NCI-H526 (cell line): ENCODE measurements at regions not wholly inside any gene's neighbourhood (a gene's known extent, or its start where the extent isn't known, plus 50 kb on each side); places are given as distances from the start of the nearest gene placed in this dataset.

Source experiments
- DNase-seq, 2 experiments: peaks; one replicate each; lab custom pipeline; 2025; lab: John Stamatoyannopoulos, UW

DNA sequence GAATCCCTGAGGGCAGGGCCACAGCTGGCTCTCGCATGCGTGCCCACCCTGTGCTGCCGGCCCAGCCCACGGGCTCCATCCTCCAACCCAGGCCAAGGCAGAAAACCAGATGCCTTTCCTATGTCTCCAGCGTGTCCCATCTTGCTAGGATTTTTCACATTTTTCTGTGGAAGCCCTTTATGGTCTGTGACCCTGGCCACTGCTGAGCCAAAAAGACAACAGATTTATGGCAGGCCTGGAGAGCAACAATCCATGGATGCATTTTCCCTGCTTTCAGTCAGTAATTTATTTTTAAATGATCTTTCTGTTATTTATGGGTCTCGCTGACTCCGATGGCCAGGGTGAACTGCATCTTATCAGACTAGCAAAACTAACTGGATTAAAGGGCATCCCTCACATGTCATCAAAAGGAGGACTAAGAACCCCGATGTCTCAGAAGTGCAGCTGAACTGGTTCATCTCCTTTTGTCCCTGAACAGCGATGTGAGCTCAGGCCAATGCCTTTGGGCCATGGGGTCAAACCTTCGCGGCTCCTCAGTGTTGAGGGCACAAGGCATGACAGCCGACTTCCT, 346.0 kb downstream of the CYRIA start:
- no peak for DNase-seq

DNA sequence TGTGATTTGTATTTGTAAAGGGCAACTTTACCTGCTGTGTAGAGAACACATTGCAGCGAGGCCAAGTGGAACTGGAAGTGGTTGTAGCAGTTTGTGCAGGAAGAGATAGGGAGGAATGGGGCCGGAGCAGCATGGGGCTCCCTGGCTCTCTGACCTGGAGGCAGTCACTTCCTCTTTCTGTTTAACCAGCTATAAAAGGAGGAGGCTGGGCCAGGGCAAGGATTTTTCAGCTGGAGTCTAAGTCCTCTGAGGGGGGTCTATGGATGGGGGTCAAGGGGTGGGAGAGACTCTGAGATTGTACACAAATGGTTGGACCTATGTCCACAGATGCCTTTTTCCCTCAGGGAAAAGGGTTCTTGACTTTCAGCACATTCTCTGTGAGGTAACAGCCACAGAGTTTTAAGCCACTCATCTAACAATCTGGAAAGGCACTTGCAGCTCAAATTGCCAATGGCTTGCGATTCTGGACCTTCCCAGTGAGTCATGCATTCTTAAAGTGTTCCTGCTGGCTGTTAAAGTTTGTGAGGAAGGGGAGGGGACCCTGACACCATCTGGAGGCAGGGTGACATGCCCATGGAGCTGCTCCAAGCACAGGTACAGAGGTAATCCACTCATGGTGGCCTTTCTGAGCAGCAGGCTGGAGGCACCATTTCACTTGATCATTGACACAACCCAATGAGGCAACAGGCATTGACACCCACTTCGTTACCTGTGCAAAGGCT, 347.0 kb downstream of the CYRIA start:
- DNase-seq, result no peak

DNA sequence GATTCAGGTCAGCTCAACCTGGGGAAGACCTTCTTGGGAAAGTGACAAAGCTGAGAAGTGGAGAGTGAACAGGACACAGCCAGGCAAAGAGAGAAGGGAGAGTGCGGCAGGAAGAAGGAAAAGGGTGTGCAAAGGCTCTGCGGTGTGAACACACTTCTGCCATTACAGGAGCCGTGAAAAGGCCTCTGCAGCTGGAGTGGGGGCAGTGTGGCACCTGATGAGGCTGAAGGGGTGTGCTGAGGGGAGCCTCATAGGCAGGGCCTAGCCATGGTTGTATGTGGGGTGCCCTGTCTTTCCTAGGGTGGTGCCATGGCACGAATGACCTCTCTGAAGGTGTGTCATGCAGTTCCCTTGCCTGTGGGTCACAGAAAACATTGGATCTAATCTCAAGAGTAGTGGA, 347.6 kb downstream of the CYRIA start:
- no peak for DNase-seq

DNA sequence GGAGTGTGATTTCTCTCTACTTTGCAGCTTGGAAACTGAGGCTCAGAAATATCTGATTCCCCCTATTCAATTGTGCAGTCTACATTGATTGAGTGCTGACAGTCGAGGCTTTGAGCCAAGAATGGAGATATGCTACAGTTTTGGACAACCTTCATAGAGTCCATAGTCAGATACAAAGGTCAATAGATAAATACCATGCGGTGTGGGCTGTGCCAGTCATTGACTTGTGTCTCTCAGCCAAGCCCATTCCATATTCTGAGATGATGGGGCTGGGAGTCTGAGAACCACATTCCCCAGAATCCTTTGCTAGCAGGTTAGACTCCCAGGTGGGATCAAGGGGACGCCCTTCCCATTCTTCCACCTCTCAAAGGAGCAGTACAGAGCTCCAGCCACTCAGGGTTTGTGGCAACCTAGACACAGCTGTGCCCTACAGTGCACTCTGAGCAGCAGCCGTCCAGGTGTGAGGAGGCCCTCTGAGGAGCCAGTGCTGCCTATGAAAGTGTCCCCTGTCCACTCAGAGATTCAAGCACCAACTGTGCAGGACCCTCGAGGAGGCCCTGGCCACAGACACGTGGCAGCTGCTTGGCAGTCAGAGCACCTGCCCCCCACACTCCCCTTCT, 348.3 kb downstream of the CYRIA start:
- no peak for DNase-seq

- no peak for DNase-seq
These were observed 349.0 kb downstream of the CYRIA start for GRCh38 chr2:16316456-16317210.

- DNase-seq, result no peak
These were observed 349.7 kb downstream of the CYRIA start for GRCh38 chr2:16315908-16316307.

DNA sequence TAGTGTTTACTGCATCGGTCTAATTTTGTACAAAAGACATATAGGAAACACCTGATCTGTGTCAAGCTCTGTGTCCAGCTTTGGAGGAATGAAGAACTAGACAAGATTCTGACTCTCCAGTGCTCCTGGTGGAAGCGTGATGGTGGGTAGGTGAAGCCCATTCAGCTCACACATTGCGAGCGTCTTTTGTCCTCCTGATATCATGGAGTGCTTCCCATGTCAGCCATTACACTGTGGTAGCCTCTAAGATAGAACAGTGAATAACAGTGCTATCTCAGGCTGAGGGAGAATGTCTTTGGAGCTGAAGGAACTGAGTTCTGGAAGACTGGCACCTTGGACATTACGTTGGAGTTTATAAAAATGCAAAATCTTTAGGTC, 350.2 kb downstream of the CYRIA start:
- DNase-seq, result no peak

- no peak for DNase-seq
These were observed 350.8 kb downstream of the CYRIA start for GRCh38 chr2:16314691-16315457.

- DNase-seq, result no peak
These were observed 351.6 kb downstream of the CYRIA start for GRCh38 chr2:16314001-16314400.

GRCh38 chr2:16313235-16313975, 352.2 kb downstream of the CYRIA start:
- DNase-seq, result no peak

GRCh38 chr2:16312771-16313170, 352.9 kb downstream of the CYRIA start:
- no peak for DNase-seq

DNA sequence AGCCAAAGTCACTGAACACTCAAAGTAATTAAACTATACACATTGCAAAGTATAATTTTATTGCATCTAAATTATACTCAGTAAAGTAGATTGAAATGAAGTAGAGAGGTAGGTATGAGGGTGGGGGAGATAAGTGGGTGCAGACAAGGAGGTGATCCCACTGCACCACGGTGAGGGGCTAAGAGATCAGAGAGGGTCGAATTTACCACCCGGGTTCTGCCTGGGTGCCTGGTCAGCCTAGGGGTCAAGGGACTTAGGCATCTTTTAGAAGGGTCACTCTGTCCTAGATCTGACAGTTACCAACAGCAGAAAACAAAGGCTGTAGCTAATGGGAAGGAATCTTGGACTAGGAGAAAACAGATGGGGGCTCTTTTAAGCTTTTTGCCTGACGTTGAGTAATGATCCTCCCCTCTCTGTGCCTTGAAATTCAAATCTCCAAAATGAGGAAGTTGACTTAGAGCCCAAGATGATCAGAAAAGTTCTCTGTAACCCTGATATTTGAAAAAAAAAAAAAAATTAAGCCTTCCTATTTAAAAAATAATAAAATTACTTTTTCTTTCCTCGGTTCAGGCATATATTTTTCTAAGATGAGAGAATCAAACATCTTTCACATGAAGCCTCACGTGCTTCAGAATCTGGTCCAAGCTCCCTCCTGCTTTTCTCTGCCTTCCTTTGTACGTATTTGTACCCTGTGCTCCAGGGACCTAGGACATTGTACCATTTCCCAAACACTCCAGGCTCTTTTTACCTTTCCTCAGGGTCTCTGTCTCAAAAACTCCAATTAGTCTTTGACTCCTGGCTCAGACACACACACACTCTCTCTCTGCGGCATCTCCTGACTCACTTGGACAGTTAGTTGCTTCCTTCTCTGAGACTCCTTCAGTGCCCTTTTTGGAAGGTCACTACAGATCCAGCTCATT, 353.9 kb downstream of the CYRIA start:
- DNase-seq, result no peak

DNA sequence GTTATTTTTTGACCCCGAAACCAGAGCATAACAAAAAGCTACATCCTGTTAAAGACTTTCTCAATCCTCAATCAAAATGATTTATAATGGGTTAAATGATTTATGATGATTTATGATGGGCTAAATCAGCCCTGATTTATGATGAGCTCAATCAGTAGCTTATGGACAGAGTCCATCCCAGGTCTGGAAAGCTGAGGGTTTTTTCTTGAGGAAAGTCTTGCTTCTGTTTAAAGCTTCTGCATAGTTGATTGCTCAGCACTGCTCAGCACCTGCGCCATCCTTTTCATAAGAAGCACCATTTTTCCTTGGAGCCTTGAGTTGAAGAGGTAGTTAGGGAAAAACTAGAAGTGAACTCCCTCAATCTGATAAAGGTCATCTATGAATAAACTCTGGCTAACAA, 356.8 kb downstream of the CYRIA start:
- DNase-seq, result no peak

DNA sequence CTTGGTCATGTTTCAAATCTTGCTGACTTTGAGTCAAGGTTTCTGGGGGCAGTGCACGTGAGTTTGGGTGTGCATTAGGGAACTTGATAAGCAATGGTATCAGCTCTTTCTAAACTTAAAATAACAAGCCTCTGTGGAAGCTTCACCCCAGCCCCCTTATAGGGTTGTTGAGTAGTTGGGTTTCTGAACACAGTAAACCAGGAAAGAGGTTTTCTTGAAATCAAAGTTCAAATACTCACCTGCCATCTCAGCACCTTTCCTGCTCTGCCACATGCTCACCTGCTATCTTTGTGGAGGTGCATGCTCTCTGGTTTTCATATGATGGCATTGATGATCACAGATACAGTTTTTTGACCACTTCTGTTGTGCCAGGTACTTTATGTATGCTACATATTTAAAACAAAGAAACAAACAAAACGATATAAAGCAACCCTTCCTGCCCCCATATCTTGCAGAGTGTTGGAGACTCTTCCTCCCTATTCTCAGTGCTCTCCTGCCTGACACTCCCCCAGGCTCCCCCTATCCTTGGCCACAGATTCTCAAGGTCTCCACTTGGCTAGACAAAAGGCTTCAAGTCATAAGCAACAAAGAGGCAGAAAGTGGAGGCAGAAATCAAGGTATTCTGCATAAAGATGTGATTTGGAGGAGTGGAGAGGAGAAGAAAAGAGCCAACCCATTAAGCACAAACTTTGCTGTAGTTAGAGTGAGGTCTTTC, 360.6 kb downstream of the CYRIA start:
- DNase-seq, result no peak

DNA sequence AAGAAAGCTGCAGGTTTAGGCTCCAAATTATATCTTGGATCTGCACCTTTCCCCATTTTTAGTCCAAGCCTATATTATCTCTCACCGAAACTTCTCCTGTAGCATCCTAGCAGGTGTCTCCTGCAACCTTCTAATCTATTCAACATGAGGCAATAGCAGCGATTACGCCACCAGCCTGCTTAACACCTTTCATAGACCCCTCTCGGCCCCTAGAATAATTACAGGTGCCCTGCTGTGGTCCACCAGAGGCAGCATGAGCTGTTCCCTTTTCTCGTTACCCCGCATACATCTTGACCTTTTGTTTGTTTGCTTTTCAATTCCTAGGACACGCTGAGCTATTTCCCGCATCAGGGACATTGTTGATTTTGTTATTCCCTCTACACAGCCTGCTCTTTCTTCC, 361.9 kb downstream of the CYRIA start:
- no peak for DNase-seq

DNA sequence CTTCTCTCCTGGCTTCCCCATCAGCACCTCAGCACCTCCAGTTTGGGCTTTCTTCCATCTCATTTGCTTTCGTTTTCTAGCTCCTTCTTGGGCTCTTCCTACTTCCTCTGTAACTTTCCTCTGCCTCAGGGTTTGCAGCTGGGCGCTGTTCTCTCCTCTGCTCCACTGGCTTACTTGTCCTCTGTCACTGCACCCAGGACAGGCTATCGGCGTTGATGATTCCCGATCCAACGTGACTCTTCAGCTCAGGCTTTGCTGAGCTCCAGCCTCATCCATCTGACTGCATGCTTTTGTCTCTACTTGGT, 362.4 kb downstream of the CYRIA start:
- no peak for DNase-seq

DNA sequence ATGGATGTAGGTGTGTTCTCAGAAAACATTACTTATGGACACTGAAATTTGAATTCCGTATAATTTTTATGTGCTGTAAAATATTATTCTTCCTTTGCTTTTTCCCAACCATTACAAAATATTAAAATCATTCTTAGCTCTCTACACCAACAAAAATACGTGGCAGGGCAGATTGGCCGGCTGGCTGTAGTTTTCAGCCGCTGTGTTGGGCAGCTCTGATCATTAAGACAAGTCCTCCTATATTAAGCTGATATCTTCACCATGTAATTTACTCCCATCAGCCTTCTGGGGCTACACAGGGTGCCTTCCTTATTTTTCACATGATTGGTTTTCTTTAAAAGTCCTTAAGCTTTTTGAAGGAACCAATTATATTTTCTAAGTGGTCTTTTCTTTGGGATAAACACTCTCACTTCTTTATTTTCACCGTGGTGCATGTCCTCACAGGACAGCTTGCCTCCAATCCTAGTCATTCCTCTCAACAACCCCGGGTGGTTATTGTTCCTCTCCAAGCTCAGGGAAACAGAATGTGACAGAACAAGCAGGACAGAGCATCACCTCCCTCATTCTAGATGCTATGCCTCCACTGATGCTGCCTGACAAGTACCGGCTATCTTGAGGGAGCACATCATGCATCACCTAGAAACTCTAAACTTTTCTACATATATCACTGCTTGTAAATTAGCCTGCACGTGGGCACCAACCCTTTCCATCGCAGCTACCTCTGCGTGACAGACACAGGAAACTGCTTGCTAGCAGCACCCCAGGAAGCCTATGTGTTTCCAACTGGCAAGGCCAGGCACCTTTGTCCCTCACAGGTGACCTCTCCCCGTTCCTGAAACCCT, 362.3 kb downstream of the MYCN start:
- DNase-seq, result no peak

DNA sequence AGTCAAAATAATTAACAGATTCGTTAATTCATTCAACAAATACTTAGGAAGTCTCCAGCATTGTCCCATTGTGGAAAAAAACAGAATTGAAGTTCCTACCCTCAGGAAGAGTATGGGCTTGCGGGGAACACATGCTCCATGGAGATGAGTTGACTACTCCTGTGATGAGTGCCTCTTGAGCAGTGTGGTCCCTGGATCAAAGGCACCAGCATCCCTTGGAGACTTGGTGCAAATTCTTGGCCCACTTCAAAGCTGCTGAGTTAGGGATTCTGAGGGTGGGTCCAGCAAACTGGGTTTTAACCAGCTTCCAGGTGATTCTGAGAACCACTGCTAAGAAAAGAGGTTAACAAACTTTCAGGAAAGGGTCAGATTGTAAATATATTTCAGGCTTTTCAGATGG, 361.6 kb downstream of the MYCN start:
- DNase-seq, result no peak

- DNase-seq, result no peak
These were observed 358.5 kb downstream of the MYCN start for GRCh38 chr2:16298866-16299265.
